VCaP (cell line): ENCODE measurements at regions not wholly inside any gene's neighbourhood (a gene's known extent, or its start where the extent isn't known, plus 50 kb on each side); places are given as distances from the start of the nearest gene placed in this dataset.

Source experiments
- H3K27ac ChIP-seq: fragments of 450-650 bp; 2 replicates; pipeline ENCODE4 v1.5.1; 2017
- CTCF ChIP-seq: fragments of 450-650 bp; conservative IDR thresholded peaks from 2 replicates; pipeline ENCODE4 v1.5.1; 2017; ENCODE audit warnings: mild to moderate bottlenecking, moderate library complexity

GRCh38 chr5:158055111-158055501 lies 196.2 kb upstream of the CLINT1 start:
- no peak for TF ChIP-seq CTCF
- H3K27ac ChIP-seq, result peak overlapping the region; percentile 79

- no peak for TF ChIP-seq CTCF
- peak overlapping the region; percentile 79 for H3K27ac ChIP-seq
Measured at GRCh38 chr5:158054223-158055110, 195.5 kb upstream of the CLINT1 start.

- no peak for TF ChIP-seq CTCF
Measured at GRCh38 chr5:158051036-158051435, 192.1 kb upstream of the CLINT1 start.

GRCh38 chr5:158050421-158050820 lies 191.5 kb upstream of the CLINT1 start:
- no peak for TF ChIP-seq CTCF

More at GRCh38 chr5:158051036-158051435, 192.1 kb upstream of the CLINT1 start:
- peak overlapping the region; percentile 14; the same call in 1 of the 2 replicates for H3K27ac ChIP-seq

DNA sequence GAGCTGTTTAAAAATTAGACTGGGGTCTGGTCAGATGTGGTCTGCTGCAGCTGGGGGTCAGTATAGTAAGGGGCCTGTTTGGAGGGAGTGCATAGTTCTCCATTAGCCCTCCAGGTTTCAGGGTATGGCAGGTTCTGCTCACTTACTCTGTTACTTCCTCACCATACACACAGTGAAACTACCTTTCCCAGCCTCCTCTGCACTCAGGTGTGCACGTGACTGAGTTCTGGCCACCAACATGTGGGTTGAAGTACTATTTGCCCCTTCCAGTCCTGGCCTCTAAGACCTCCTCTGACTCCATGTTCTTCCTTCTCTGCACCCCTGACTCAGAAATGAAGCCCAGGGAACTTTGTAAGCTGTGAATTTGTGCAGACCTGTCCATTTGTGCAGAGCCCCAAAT lies 190.5 kb upstream of the CLINT1 start:
- H3K27ac ChIP-seq, result no peak overlapping the region
- no peak for TF ChIP-seq CTCF

More at GRCh38 chr5:158050421-158050820, 191.5 kb upstream of the CLINT1 start:
- no peak overlapping the region for H3K27ac ChIP-seq

DNA sequence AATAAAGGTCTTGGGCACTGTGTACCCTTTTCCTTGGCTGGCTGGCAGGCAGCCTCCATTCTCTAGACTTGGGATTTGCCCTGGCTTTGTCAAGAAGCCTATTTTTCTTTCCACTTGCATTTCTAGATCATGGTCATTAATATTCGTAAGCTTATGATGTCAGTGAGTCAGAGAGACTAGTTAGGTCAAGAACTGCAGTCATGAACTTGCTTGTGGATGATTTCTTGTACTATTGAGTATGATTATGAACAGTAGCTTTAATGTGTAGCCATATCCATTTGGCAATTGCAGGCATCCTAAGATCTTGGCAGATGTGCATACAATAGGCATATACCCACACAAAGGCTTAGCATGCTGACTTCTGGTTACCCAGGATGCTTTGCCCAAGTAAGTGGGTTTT lies 186.8 kb upstream of the CLINT1 start:
- H3K27ac ChIP-seq, result no peak overlapping the region
- TF ChIP-seq CTCF, result no peak

DNA sequence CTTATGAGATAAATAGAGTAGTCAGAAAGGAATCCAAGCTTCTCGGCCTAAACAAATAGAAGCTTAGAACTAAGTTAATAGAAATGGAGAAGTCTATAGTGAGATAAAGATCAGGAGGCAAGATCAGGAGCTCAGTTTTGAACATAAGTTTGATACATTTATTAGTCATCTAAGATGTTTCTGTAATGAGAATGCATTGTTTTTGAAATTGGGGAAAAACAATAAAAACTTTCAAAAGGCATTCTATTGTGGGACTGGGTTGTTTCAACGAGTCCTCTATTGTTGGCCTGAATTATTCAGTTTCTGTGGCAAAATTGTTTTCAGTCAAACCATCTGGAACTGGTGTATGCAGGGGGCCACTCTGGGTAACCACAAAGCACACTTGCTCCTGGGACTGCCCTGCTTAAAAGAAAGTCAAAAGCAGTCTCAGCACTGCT lies 181.0 kb upstream of the CLINT1 start:
- no peak overlapping the region for H3K27ac ChIP-seq

More for the DNA sequence above, 181.0 kb upstream of the CLINT1 start:
- TF ChIP-seq CTCF, result no peak
